CD14-positive monocyte (primary cell): ENCODE measurements at regions not wholly inside any gene's neighbourhood (a gene's known extent, or its start where the extent isn't known, plus 50 kb on each side); places are given as distances from the start of the nearest gene placed in this dataset.

ENCODE experiments used
- DNase-seq, 3 donors: peaks; one replicate each; pipeline ENCODE4 v3.0.0-alpha.2; 2011 to 2022
- H2AFZ ChIP-seq: 2 replicates; pipeline ENCODE4 v1.6.0; 2012; ENCODE audit warnings: mild to moderate bottlenecking, low read depth, low read length, inconsistent platforms; ENCODE audit not compliant: insufficient read depth, poor library complexity, severe bottlenecking
- H3K27ac ChIP-seq, 2 donors: 1 replicate in 1 of 2; 2 replicates in 1 of 2; pipeline ENCODE4 v1.5.1; 2012 to 2013; ENCODE audit warnings: low read length in 2 of 2, control low read depth in 1 of 2, inconsistent platforms in 1 of 2, low read depth in 1 of 2, mild to moderate bottlenecking in 1 of 2
- H3K27me3 ChIP-seq, 2 donors: one replicate each; pipeline versions ENCODE4 v1.6.0 to v1.6.1; 2011 to 2013; ENCODE audit warnings: low read length in 2 of 2; ENCODE audit not compliant: control insufficient read depth in 2 of 2, insufficient read depth in 2 of 2
- H3K36me3 ChIP-seq, 2 donors: replicated peaks in 1 of 2; 1 replicate in 1 of 2; 2 replicates in 1 of 2; pipeline versions ENCODE4 v1.5.1 to v1.6.1; 2012 to 2013; ENCODE audit warnings: low read length in 2 of 2, control low read depth in 1 of 2, inconsistent platforms in 1 of 2, mild to moderate bottlenecking in 1 of 2; ENCODE audit not compliant: insufficient read depth in 2 of 2, control insufficient read depth in 1 of 2
- H3K4me1 ChIP-seq, 2 donors: 1 replicate in 1 of 2; 2 replicates in 1 of 2; pipeline versions ENCODE4 v1.5.1 to v1.6.1; 2012 to 2013; ENCODE audit warnings: low read length in 2 of 2, control low read depth in 1 of 2, inconsistent platforms in 1 of 2, mild to moderate bottlenecking in 1 of 2, moderate library complexity in 1 of 2; ENCODE audit not compliant: insufficient read depth in 2 of 2, control insufficient read depth in 1 of 2
- H3K4me2 ChIP-seq: replicated peaks from 2 replicates; pipeline ENCODE3; 2012; ENCODE audit warnings: low read length, moderate library complexity, mild to moderate bottlenecking; ENCODE audit not compliant: poor library complexity, severe bottlenecking; ENCODE audit errors: extremely low read depth
- H3K4me3 ChIP-seq, 3 experiments: fragments of 200-600 bp in 1 of 3; sonication (generic) in 1 of 3; replicated peaks in 1 of 3; 1 replicate in 2 of 3; 2 replicates in 1 of 3; pipeline ENCODE4 v1.5.1; 2011 to 2013; ENCODE audit warnings: low read length in 3 of 3, mild to moderate bottlenecking in 3 of 3, control low read depth in 2 of 3, low read depth in 2 of 3, inconsistent platforms in 1 of 3, moderate library complexity in 1 of 3
- H3K79me2 ChIP-seq: 2 replicates; pipeline ENCODE4 v1.6.0; 2012; ENCODE audit warnings: mild to moderate bottlenecking, control low read depth, inconsistent platforms, low read length, moderate library complexity; ENCODE audit not compliant: insufficient read depth
- H3K9ac ChIP-seq: 2 replicates; pipeline ENCODE4 v1.6.0; 2017; ENCODE audit warnings: low read length, mild to moderate bottlenecking; ENCODE audit not compliant: insufficient read depth, poor library complexity, severe bottlenecking
- H3K9me3 ChIP-seq, 2 donors: replicated peaks in 1 of 2; 1 replicate in 1 of 2; 2 replicates in 1 of 2; pipeline versions ENCODE4 v1.5.1 to v1.6.1; 2012 to 2013; ENCODE audit warnings: low read length in 2 of 2, control low read depth in 1 of 2; ENCODE audit not compliant: control insufficient read depth in 1 of 2, insufficient read depth in 1 of 2
- H4K20me1 ChIP-seq: 2 replicates; pipeline ENCODE4 v1.6.0; 2012; ENCODE audit warnings: mild to moderate bottlenecking, low read length, control low read depth, moderate library complexity; ENCODE audit not compliant: insufficient read depth
- H3K27ac Mint-ChIP-seq, 7 donors: one replicate each; pipeline ENCODE4 v1.8.0; 2020; ENCODE audit warnings: mild to moderate bottlenecking in 7 of 7, mixed read lengths in 7 of 7, moderate library complexity in 6 of 7, inconsistent platforms in 2 of 7
- H3K27me3 Mint-ChIP-seq, 3 donors: one replicate each; pipeline ENCODE4 v1.8.0; 2021 to 2022; ENCODE audit warnings: low read depth in 3 of 3, mild to moderate bottlenecking in 3 of 3, mixed read lengths in 3 of 3, moderate library complexity in 3 of 3, inconsistent platforms in 1 of 3
- H3K36me3 Mint-ChIP-seq, 2 donors: one replicate each; pipeline ENCODE4 v1.8.0; 2020; ENCODE audit warnings: mixed read lengths in 2 of 2, inconsistent platforms in 1 of 2, mild to moderate bottlenecking in 1 of 2
- H3K4me1 Mint-ChIP-seq: one replicate; pipeline ENCODE4 v1.8.0; 2020; ENCODE audit warnings: mild to moderate bottlenecking, mixed read lengths
- H3K4me3 Mint-ChIP-seq, 2 donors: one replicate each; pipeline ENCODE4 v1.8.0; 2020; ENCODE audit warnings: mild to moderate bottlenecking in 2 of 2, mixed read lengths in 2 of 2, moderate library complexity in 1 of 2
- H3K9me3 Mint-ChIP-seq, 7 donors: one replicate each; pipeline ENCODE4 v1.8.0; 2020 to 2022; ENCODE audit warnings: mixed read lengths in 7 of 7, mild to moderate bottlenecking in 6 of 7, moderate library complexity in 6 of 7, inconsistent platforms in 2 of 7
- WGBS: methylation state at CpG from one replicate; pipeline ENCODE4 v1.1.5; 2013; ENCODE audit warnings: missing lambda C conversion rate; ENCODE audit not compliant: insufficient coverage; 5-methylcytosine and 5-hydroxymethylcytosine counted together
- intact Hi-C, 2 donors: fragments of 100-400 bp; cut with micrococcal nuclease; formaldehyde crosslinking; loops; one replicate each; pipeline versions ENCODE4 v1.15.0 to v1.15.1; 2023
- TF ChIP-seq, protein P1 (sequence below): fragments of 200-600 bp; IDR thresholded peaks from one replicate; pipeline ENCODE4 v1.8.0; 2022; ENCODE audit warnings: antibody characterized with exemption, mild to moderate bottlenecking

- peaks cover 0 to 4% (median 2%) of the 10 kb centered on the region in 7 donors for H3K9me3 Mint-ChIP-seq
- H3K4me1 ChIP-seq: no peaks in the 10 kb centered on the region
- H3K27ac ChIP-seq: no peak overlapping the region
- no peak overlapping the region for H2AFZ ChIP-seq
- H3K79me2 ChIP-seq: no peaks in the 10 kb centered on the region
- no peaks in the 10 kb centered on the region for H4K20me1 ChIP-seq
- no peaks in the 10 kb centered on the region for H3K9me3 ChIP-seq
- TF ChIP-seq, protein P1, sequence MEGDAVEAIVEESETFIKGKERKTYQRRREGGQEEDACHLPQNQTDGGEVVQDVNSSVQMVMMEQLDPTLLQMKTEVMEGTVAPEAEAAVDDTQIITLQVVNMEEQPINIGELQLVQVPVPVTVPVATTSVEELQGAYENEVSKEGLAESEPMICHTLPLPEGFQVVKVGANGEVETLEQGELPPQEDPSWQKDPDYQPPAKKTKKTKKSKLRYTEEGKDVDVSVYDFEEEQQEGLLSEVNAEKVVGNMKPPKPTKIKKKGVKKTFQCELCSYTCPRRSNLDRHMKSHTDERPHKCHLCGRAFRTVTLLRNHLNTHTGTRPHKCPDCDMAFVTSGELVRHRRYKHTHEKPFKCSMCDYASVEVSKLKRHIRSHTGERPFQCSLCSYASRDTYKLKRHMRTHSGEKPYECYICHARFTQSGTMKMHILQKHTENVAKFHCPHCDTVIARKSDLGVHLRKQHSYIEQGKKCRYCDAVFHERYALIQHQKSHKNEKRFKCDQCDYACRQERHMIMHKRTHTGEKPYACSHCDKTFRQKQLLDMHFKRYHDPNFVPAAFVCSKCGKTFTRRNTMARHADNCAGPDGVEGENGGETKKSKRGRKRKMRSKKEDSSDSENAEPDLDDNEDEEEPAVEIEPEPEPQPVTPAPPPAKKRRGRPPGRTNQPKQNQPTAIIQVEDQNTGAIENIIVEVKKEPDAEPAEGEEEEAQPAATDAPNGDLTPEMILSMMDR: no peak
- H3K4me3 Mint-ChIP-seq: no peak overlapping the region
- H3K4me3 ChIP-seq: no peak overlapping the region
- WGBS: 93% methylated on average over 3 of the region's 5 CpGs
- H3K4me2 ChIP-seq: no peak overlapping the region
- no peak for DNase-seq
- H3K36me3 ChIP-seq: no peaks in the 10 kb centered on the region
- no peaks in the 10 kb centered on the region for H3K4me1 Mint-ChIP-seq
- H3K9ac ChIP-seq: no peak overlapping the region
- H3K27me3 Mint-ChIP-seq: peaks cover 1 to 7% (median 5%) of the 10 kb centered on the region in 3 donors
- H3K27ac Mint-ChIP-seq: no peak overlapping the region
- H3K36me3 Mint-ChIP-seq: no peaks in the 10 kb centered on the region
- H3K27me3 ChIP-seq: no peaks in the 10 kb centered on the region
- intact Hi-C loops: no loop called here
Observed at GRCh38 chr15:93515256-93516051, 426.4 kb upstream of the RGMA start.

- DNase-seq: no peak
- WGBS: 94% methylated on average over 9 of the region's 11 CpGs
- Histone ChIP-seq H4K20me1 (no peaks in the 10 kb centered on the region), H3K9ac (no peak overlapping the region), H3K79me2 (no peaks in the 10 kb centered on the region), H3K4me2 (no peak overlapping the region), H3K4me1 (no peaks in the 10 kb centered on the region), H3K36me3 (no peaks in the 10 kb centered on the region), H3K27me3 (no peaks in the 10 kb centered on the region), H3K27ac (no peak overlapping the region), H2AFZ (no peak overlapping the region), H3K4me3 (no peak overlapping the region), H3K9me3 (no peaks in the 10 kb centered on the region)
- Mint-ChIP-seq H3K27me3 (peaks cover 0 to 4% (median 0%) of the 10 kb centered on the region in 3 donors), H3K4me1 (no peaks in the 10 kb centered on the region), H3K27ac (no peak overlapping the region), H3K9me3 (peaks cover 0 to 9% (median 2%) of the 10 kb centered on the region in 7 donors), H3K4me3 (no peak overlapping the region), H3K36me3 (no peaks in the 10 kb centered on the region)
- TF ChIP-seq, protein P1: no peak
- intact Hi-C loops: no loop called here
Observed at GRCh38 chr15:93506646-93507045, 417.6 kb upstream of the RGMA start.
